Activated CD8-positive, alpha-beta memory T cell treated with anti-CD3 and anti-CD28 coated beads, Interleukin-2, amount 10 ng/mL, durations not matched to agents 7 days and 5 days (primary cell): ENCODE measurements at regions not wholly inside any gene's neighbourhood (a gene's known extent, or its start where the extent isn't known, plus 50 kb on each side); places are given as distances from the start of the nearest gene placed in this dataset.

Experiments used
- ATAC-seq: fragments of 150-1000 bp; cut with Tn5 transposase; one replicate; pipeline ENCODE4 v1.10.0; 2021; ENCODE audit warnings: moderate library complexity
- CTCF ChIA-PET: fragments of 350-600 bp; sonication (Branson Sonifier 250); formaldehyde crosslinking; loops from one replicate; lab custom pipeline; 2021; ENCODE audit warnings: antibody characterized with exemption; lab: Charles Lee
- DNase-seq: peaks from one replicate; pipeline ENCODE4 v3.0.0-alpha.2; 2020
- H3K27ac Mint-ChIP-seq: one replicate; pipeline ENCODE4 v1.8.0; 2021; ENCODE audit warnings: mild to moderate bottlenecking, mixed read lengths
- H3K27me3 Mint-ChIP-seq: one replicate; pipeline ENCODE4 v1.8.0; 2021; ENCODE audit warnings: mixed read lengths
- H3K36me3 Mint-ChIP-seq: one replicate; pipeline ENCODE4 v1.8.0; 2021; ENCODE audit warnings: mild to moderate bottlenecking, mixed read lengths
- H3K4me1 Mint-ChIP-seq: one replicate; pipeline ENCODE4 v1.8.0; 2021; ENCODE audit warnings: mixed read lengths
- H3K4me3 Mint-ChIP-seq: one replicate; pipeline ENCODE4 v1.8.0; 2021; ENCODE audit warnings: mild to moderate bottlenecking, moderate library complexity, mixed read lengths
- H3K9me3 Mint-ChIP-seq: one replicate; pipeline ENCODE4 v1.8.0; 2022; ENCODE audit warnings: low read depth, mixed read lengths

GRCh38 chr2:209049608-209050007 lies 374.2 kb upstream of the MAP2 start:
- Mint-ChIP-seq H3K36me3 (no peaks in the 10 kb centered on the region), H3K4me1 (no peaks in the 10 kb centered on the region), H3K27ac (no peak overlapping the region), H3K9me3 (peaks cover 6% of the 10 kb centered on the region), H3K4me3 (no peak overlapping the region), H3K27me3 (no peaks in the 10 kb centered on the region)
- DNase-seq (no peak), ATAC-seq (no peak)
- CTCF ChIA-PET, result no interaction called here

- CTCF ChIA-PET, result no interaction called here
- Mint-ChIP-seq H3K9me3 (peaks cover 5% of the 10 kb centered on the region), H3K27me3 (no peaks in the 10 kb centered on the region), H3K4me3 (no peak overlapping the region), H3K4me1 (no peaks in the 10 kb centered on the region), H3K36me3 (no peaks in the 10 kb centered on the region), H3K27ac (no peak overlapping the region)
- DNase-seq, result no peak
- ATAC-seq, result no peak
These were observed 361.6 kb upstream of the MAP2 start for GRCh38 chr2:209062210-209062609.

GRCh38 chr2:209070262-209070661 lies 353.6 kb upstream of the MAP2 start:
- Mint-ChIP-seq H3K9me3 (no peaks in the 10 kb centered on the region), H3K36me3 (no peaks in the 10 kb centered on the region), H3K4me3 (no peak overlapping the region), H3K4me1 (no peaks in the 10 kb centered on the region), H3K27ac (no peak overlapping the region), H3K27me3 (no peaks in the 10 kb centered on the region)
- no peak for ATAC-seq
- DNase-seq, result no peak
- CTCF ChIA-PET, result no interaction called here

- CTCF ChIA-PET, result no interaction called here
- DNase-seq (no peak), ATAC-seq (no peak)
- H3K4me1 Mint-ChIP-seq, result no peaks in the 10 kb centered on the region
- no peaks in the 10 kb centered on the region for H3K27me3 Mint-ChIP-seq
- H3K9me3 Mint-ChIP-seq, result peaks cover 1% of the 10 kb centered on the region
- H3K27ac Mint-ChIP-seq, result no peak overlapping the region
- no peaks in the 10 kb centered on the region for H3K36me3 Mint-ChIP-seq
- H3K4me3 Mint-ChIP-seq, result no peak overlapping the region
These were observed 350.7 kb upstream of the MAP2 start for GRCh38 chr2:209073151-209073550.

- H3K9me3 Mint-ChIP-seq, result peaks cover 1% of the 10 kb centered on the region
- CTCF ChIA-PET, result no interaction called here
- no peak overlapping the region for H3K4me3 Mint-ChIP-seq
- H3K27me3 Mint-ChIP-seq, result no peaks in the 10 kb centered on the region
- no peak overlapping the region for H3K27ac Mint-ChIP-seq
- H3K36me3 Mint-ChIP-seq, result no peaks in the 10 kb centered on the region
- no peaks in the 10 kb centered on the region for H3K4me1 Mint-ChIP-seq
- DNase-seq (no peak), ATAC-seq (no peak)
These were observed 349.1 kb upstream of the MAP2 start for GRCh38 chr2:209074711-209075110.

GRCh38 chr2:209076151-209076550 lies 347.7 kb upstream of the MAP2 start:
- Mint-ChIP-seq H3K27me3 (no peaks in the 10 kb centered on the region), H3K36me3 (no peaks in the 10 kb centered on the region), H3K9me3 (peaks cover 1% of the 10 kb centered on the region), H3K27ac (no peak overlapping the region), H3K4me1 (no peaks in the 10 kb centered on the region), H3K4me3 (no peak overlapping the region)
- ATAC-seq (no peak), DNase-seq (no peak)
- CTCF ChIA-PET, result no interaction called here

GRCh38 chr2:209086761-209087160 lies 337.1 kb upstream of the MAP2 start:
- Mint-ChIP-seq H3K27me3 (no peaks in the 10 kb centered on the region), H3K36me3 (no peaks in the 10 kb centered on the region), H3K9me3 (peaks cover 1% of the 10 kb centered on the region), H3K4me1 (no peaks in the 10 kb centered on the region), H3K4me3 (no peak overlapping the region), H3K27ac (no peak overlapping the region)
- CTCF ChIA-PET, result no interaction called here
- DNase-seq, result no peak
- ATAC-seq, result no peak

- no peaks in the 10 kb centered on the region for H3K4me1 Mint-ChIP-seq
- no peak overlapping the region for H3K4me3 Mint-ChIP-seq
- no peaks in the 10 kb centered on the region for H3K36me3 Mint-ChIP-seq
- peaks cover 4% of the 10 kb centered on the region for H3K9me3 Mint-ChIP-seq
- no peak overlapping the region for H3K27ac Mint-ChIP-seq
- H3K27me3 Mint-ChIP-seq, result no peaks in the 10 kb centered on the region
- ATAC-seq (no peak), DNase-seq (no peak)
- CTCF ChIA-PET, result no interaction called here
These were observed 332.8 kb upstream of the MAP2 start for GRCh38 chr2:209091056-209091455.

GRCh38 chr2:209094221-209094620 lies 329.6 kb upstream of the MAP2 start:
- CTCF ChIA-PET, result no interaction called here

GRCh38 chr2:209095432-209095831 lies 328.4 kb upstream of the MAP2 start:
- Mint-ChIP-seq H3K4me3 (no peak overlapping the region), H3K27ac (no peak overlapping the region), H3K4me1 (no peaks in the 10 kb centered on the region), H3K9me3 (peaks cover 4% of the 10 kb centered on the region), H3K27me3 (no peaks in the 10 kb centered on the region), H3K36me3 (no peaks in the 10 kb centered on the region)
- DNase-seq (no peak), ATAC-seq (no peak)
- CTCF ChIA-PET, result no interaction called here

More at GRCh38 chr2:209094221-209094620, 329.6 kb upstream of the MAP2 start:
- H3K36me3 Mint-ChIP-seq, result no peaks in the 10 kb centered on the region
- ATAC-seq (no peak), DNase-seq (no peak)
- no peaks in the 10 kb centered on the region for H3K4me1 Mint-ChIP-seq
- no peak overlapping the region for H3K27ac Mint-ChIP-seq
- H3K4me3 Mint-ChIP-seq, result no peak overlapping the region
- H3K9me3 Mint-ChIP-seq, result peaks cover 4% of the 10 kb centered on the region
- H3K27me3 Mint-ChIP-seq, result no peaks in the 10 kb centered on the region

GRCh38 chr2:209097168-209097567 lies 326.7 kb upstream of the MAP2 start:
- DNase-seq, result no peak
- peaks cover 6% of the 10 kb centered on the region for H3K9me3 Mint-ChIP-seq
- no peaks in the 10 kb centered on the region for H3K4me1 Mint-ChIP-seq
- H3K27ac Mint-ChIP-seq, result no peak overlapping the region
- CTCF ChIA-PET, result no interaction called here
- no peak for ATAC-seq
- no peaks in the 10 kb centered on the region for H3K27me3 Mint-ChIP-seq
- no peak overlapping the region for H3K4me3 Mint-ChIP-seq
- H3K36me3 Mint-ChIP-seq, result no peaks in the 10 kb centered on the region

GRCh38 chr2:209102319-209102718 lies 321.5 kb upstream of the MAP2 start:
- CTCF ChIA-PET, result no interaction called here
- no peaks in the 10 kb centered on the region for H3K27me3 Mint-ChIP-seq
- ATAC-seq, result no peak
- no peak overlapping the region for H3K4me3 Mint-ChIP-seq
- no peak overlapping the region for H3K27ac Mint-ChIP-seq
- peaks cover 6% of the 10 kb centered on the region for H3K9me3 Mint-ChIP-seq
- H3K36me3 Mint-ChIP-seq, result no peaks in the 10 kb centered on the region
- DNase-seq, result no peak
- H3K4me1 Mint-ChIP-seq, result no peaks in the 10 kb centered on the region

- no peaks in the 10 kb centered on the region for H3K4me1 Mint-ChIP-seq
- H3K4me3 Mint-ChIP-seq, result no peak overlapping the region
- DNase-seq (no peak), ATAC-seq (no peak)
- CTCF ChIA-PET, result no interaction called here
- no peaks in the 10 kb centered on the region for H3K9me3 Mint-ChIP-seq
- H3K27me3 Mint-ChIP-seq, result no peaks in the 10 kb centered on the region
- no peak overlapping the region for H3K27ac Mint-ChIP-seq
- H3K36me3 Mint-ChIP-seq, result no peaks in the 10 kb centered on the region
These were observed 310.8 kb upstream of the MAP2 start for GRCh38 chr2:209113026-209113425.

GRCh38 chr2:209114588-209115240 lies 309.1 kb upstream of the MAP2 start:
- CTCF ChIA-PET, result no interaction called here
- Mint-ChIP-seq H3K4me1 (no peaks in the 10 kb centered on the region), H3K4me3 (no peak overlapping the region), H3K27me3 (no peaks in the 10 kb centered on the region), H3K36me3 (no peaks in the 10 kb centered on the region), H3K27ac (no peak overlapping the region), H3K9me3 (no peaks in the 10 kb centered on the region)
- DNase-seq (no peak), ATAC-seq (no peak)

GRCh38 chr2:209121691-209122090 lies 302.2 kb upstream of the MAP2 start:
- Mint-ChIP-seq H3K4me3 (no peak overlapping the region), H3K9me3 (peaks cover 6% of the 10 kb centered on the region), H3K27me3 (no peaks in the 10 kb centered on the region), H3K4me1 (no peaks in the 10 kb centered on the region), H3K27ac (no peak overlapping the region), H3K36me3 (no peaks in the 10 kb centered on the region)
- ATAC-seq, result no peak
- CTCF ChIA-PET, result no interaction called here
- no peak for DNase-seq
